ENCODE measurements at regions not wholly inside any gene's neighbourhood (a gene's known extent, or its start where the extent isn't known, plus 50 kb on each side); places are given as distances from the start of the nearest gene placed in this dataset.
"Not testable (repeated sequence)": the region's sequence is repeated elsewhere in the genome, so short reads cannot be mapped to it uniquely, and the experiment has no call there.

DNA sequence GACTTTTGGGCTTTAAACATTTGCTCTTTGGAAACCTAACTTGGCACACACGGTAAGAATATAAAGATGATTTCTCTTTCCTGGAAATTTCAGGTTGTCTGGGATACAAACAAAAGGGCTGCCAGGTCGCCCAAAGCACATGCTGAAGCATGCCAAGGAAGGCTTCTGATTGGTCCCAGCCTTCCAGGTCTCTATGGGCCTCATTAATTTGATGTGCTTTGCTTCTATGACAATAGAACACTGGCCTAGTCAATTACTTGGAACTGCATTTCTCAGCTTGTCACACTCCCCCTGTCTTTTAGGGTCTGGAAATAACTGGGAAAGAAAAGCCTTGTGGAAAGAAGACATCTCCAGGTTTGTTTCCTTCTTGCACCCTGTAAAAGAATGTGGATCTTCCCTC is 228.9 kb downstream of the ADCYAP1 start:
- DNase-seq (ENCODE audit: low read depth), result no peak

- no peak for DNase-seq (ENCODE audit: low read depth)
These were observed 243.1 kb downstream of the ADCYAP1 start for GRCh38 chr18:1147730-1148129.

DNA sequence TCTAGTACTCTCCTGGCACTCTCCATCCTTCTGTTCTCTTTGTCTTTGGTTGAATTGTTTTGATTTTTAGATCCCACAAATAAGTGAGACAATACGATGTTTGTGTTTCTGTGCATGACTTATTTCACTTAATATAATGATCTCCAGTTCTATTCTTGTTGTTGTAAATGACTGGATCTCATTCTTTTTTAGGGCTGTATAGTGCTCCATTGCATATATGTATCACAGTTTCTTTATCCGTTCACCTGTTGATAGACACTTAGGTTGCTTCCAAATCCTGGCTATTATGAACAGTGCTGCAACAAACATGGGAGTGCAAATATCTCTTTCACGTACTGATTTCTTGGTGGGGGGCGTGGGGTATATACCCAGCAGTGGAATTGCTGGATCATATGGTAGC is 245.0 kb downstream of the ADCYAP1 start:
- DNase-seq (ENCODE audit: low read depth), result no peak

- DNase-seq (ENCODE audit: low read depth), result no peak
These were observed 245.7 kb downstream of the ADCYAP1 start for GRCh38 chr18:1150344-1150743.

- DNase-seq (ENCODE audit: low read depth), result not testable (repeated sequence)
These were observed 248.3 kb downstream of the ADCYAP1 start for GRCh38 chr18:1152958-1153357.

DNA sequence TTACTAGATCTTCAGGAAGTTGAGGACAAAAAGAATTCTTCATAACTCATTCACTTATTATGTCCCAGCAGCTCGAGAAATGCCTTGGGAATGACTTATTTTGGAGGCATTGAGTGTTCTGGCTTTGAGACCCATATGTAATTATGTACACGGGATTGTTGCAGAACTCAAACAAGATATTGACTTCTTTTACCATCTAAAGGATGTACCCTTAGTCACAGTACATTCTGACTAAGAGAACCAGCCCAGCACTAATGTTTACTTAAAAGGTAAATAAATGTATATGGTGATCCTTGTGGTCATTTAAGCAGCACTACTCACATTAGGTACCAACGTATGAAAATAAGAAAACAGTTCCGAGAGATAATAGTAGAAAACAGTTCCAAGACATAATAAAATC is 268.9 kb downstream of the ADCYAP1 start:
- no peak for DNase-seq (ENCODE audit: low read depth)

DNA sequence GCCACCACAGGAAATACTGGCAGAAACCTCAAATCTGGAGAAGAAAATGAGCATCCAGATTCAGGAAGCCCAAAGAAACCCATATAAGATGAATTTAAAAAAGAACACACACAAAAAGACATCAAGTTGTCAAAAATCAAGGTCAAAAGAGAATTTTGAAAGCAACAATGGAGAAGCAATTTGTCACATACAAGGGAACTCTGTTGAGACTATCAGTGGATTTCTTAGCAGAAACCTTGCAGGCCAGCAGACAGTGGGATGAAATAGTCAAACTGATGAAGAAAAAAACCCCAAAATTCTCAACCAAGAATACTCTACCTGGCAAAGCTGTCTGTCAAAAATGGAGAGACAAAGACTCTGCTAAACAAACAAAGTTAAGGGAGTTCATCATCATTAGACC is 272.6 kb downstream of the ADCYAP1 start:
- no peak for DNase-seq (ENCODE audit: low read depth)

DNA sequence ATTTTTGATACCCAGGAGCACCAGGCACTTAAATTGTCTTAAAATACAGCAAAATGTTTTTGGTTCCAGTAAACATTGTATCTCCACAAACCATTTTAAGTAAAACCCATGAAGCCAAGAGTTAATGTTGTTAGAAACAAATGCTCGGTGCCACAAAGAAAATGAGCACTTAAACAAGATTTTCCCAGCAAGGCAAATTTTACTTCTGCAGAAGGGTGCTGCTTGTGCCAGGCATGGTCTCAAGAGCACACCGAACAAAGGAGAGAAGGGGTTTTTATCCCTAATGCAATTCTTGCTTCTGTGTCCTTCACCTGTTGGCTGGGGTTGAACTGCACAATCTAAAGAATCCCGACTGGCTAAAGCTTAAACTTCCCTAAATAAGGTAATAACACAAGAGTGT is 286.7 kb downstream of the ADCYAP1 start:
- no peak for DNase-seq (ENCODE audit: low read depth)

GRCh38 chr18:1213126-1213525 is 308.5 kb downstream of the ADCYAP1 start:
- DNase-seq (ENCODE audit: low read depth), result no peak

DNA sequence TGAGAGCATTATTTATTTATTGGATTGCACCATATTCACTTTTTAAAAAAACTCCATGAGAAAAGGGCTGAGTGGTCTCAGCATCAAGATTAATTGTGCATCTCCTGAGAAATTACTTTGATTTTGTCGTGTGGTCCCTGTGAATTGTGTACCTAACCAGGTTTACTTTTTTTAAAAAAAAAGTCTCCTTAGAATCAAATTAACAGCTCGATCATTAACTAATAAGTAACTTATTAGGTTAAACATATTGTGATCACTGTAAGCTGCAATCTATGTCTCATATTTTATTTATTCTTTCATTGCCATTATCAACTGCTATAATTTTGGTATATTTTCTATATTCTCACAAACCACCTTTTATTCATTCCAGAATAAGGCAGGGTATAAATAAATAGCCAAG is 318.2 kb downstream of the ADCYAP1 start:
- DNase-seq (ENCODE audit: low read depth), result no peak

DNA sequence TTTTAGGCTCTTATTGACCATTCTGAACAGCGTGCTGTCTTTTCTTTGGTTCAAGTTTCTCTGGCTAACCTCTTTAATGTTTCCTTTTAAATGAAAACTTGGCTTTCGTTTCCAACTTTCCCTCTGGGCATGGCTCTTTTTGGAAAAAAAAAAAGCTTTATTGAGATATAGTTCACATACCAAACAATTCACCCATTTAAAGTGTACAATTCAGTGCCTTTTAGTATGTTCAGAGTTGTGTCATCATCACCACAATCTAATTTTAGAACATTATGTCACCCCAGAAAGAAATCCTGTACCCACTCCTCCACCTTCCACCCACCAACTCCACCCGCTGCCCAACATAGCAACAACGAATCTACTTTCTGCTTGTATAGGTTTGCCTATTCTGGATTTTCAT is 322.4 kb downstream of the ADCYAP1 start:
- DNase-seq (ENCODE audit: low read depth), result no peak

DNA sequence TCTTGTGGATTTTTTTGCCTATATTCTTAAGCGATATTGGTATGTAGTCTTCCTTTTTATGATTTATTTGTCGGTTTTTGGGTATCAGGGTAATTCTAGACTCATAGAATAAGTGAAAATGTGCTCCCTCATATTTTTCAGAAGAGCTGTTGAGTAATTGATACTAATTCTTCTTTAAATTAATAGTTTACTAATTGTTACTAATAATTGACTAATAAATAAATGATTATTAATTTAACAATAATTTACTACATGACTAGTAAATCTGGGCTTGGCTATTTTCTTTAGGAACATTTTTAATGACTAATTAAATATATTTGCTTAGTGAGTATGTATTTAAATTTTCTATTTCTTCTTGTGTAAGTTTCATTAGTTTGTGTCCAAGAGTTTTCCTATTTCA is 325.0 kb downstream of the ADCYAP1 start:
- DNase-seq (ENCODE audit: low read depth), result no peak

GRCh38 chr18:1232867-1233266 is 328.2 kb downstream of the ADCYAP1 start:
- DNase-seq (ENCODE audit: low read depth), result no peak

DNA sequence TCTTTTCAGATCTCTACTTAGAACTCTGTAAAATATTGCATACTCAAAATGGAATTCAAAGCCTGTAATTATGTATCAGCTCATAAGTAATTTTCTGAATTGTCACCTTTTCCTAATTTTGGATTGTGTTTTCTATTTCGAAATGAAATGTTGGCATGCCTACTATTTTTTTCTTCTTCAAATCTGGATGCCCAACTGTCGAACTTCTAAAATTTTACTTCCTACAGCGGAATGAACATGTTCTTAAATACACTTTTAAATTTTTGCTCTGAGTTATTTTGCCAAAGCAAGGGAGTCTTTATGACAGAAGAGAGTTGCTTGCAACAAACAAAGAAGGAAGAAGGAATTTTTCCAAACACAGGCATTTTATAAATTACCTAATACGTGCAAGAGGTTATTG is 336.0 kb downstream of the ADCYAP1 start:
- no peak for DNase-seq (ENCODE audit: low read depth)

DNA sequence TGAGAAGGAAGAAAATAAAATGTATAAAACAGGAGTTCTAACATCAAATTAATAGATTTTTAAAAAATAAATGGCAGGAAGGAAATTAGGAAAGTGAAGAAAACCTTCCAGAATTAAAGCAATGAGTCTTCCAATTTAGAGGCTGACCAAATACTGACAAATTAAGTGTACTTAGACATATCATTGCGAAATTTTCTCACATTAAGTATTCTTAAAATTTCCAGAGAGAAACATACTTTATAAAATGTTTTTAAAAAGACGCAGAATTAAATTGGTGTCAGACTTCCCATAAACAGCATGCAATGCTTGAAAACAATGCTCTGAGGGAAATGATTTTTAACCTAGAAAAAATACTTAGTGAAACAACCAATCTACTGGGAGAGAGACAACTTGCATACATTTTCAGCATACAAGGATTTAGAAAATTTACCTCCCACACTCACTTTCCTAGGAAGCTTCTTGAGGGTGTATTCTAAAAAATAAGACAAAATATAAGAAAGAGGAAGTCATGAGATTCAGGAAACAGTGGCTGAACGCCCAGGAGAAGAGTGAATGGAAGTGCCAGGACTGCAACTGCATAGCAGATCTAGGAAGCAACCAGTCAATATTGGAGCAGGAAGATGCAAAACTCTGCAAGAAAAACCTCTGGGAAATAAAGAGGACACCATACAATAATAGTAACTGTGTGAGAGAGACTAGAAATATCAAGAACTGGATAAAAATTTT is 339.9 kb downstream of the ADCYAP1 start:
- DNase-seq (ENCODE audit: low read depth), result no peak

GRCh38 chr18:1246827-1247226 is 342.2 kb downstream of the ADCYAP1 start:
- no peak for DNase-seq (ENCODE audit: low read depth)

DNA sequence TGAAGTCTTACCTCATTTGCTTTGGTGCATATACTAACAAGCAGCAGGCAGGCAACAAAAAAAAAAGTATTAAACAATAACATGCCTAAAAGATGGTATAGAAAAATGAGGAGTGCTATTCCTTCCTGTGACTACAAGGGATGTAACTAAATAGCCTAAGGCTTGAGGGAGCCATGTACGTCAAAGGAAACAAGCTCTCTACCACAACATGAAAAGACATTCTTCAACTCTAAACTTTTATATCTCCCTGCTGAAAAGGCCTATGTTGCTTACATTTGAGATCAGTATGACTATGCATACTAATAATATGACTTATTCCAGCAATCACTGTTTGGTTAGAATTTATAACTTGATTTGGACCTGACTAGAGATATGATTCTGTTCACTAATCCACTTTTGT is 347.9 kb downstream of the ADCYAP1 start:
- DNase-seq (ENCODE audit: low read depth), result no peak

DNA sequence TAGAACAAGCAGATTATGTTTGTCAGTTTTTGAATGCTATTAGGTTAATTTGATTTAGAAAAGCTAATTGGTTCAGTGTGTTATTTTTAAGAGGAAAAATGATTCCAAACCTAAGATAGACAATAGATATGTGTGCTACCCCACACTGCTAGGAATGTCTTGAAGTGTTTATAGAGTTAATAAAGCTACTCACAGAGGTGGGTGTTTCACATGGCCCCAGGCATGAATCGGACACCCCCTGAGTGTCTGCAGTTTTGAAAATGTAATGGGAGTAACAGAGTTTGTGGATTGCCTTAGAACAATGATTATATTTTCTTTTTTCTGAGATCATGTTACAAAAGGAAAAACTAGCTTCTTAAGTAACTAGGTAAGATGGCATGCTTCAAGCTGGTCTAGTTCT is 348.3 kb downstream of the ADCYAP1 start:
- no peak for DNase-seq (ENCODE audit: low read depth)

DNA sequence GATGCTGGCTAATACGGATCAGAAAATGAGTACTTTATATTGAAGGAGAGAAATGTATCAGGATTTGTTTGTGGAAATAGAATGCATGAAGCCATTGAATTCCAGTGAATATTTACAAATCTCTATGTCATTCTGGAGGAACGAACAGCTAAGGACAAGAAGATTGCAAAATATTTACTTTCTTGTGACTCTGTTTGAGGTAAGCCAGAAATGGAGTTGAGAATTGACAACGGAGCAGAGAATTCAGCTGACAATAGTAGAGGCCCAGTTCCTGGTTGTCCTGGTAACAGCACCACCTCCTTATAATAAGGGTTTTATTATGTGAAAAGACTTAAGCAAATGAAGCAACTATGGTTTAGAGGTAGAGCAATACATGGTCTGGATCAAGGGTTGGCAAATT is 349.2 kb downstream of the ADCYAP1 start:
- DNase-seq (ENCODE audit: low read depth), result no peak

DNA sequence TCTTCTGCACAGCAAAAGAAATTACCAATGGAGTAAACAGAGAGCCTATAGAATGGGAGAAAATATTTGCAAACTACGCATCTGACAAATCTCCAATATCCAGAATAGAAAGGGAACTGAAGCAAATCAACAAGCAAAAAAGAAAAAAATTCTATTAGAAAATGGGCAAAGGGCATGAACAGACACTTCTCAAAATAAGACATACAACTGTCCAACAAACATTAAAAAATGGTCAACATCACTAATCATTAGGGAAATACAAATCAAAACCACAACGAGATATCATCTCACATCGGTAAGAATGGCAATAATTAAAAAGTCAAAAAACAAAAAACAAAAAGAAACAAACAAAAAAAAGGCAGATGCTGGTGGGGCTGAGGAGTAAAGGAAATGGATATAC is 356.4 kb downstream of the ADCYAP1 start:
- DNase-seq (ENCODE audit: low read depth), result no peak

DNA sequence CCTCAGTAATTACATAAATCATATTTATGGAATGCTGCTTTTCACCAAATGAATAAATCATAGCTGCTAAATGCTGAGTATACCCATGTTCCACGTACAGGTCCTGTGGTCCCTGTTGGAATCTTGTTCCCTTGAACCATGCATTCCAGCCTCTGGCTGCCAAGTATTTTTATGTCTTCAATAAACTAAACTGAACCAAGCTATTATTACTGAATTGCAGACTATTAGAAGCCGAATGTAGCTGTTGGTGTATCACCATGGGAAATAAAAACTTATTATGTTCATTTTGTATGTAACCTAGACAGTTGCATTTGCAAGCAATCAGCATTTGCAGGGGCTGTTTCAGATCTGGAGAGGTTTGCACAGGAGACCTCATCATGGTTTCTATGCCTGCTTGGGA is 362.4 kb downstream of the ADCYAP1 start:
- no peak for DNase-seq (ENCODE audit: low read depth)

DNA sequence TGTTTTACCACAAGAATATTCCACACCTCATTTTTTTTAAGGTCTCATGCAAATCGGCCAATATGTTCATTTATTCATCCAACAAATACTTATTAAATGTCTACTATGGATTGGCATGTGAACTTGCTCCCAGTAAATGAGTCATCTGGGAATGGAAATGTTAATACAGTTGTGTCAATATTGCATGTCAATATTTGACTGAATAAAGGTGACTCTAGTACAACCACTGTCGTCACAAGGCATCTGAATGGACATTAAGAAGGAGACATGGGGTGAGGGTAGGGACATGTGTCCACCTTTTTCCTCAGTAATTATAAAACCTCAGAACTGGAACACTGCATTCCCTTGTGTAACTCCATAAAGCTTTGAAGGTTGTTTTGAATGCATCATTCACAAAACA is 365.4 kb downstream of the ADCYAP1 start:
- no peak for DNase-seq (ENCODE audit: low read depth)

- no peak for DNase-seq (ENCODE audit: low read depth)
These were observed 368.8 kb downstream of the ADCYAP1 start for GRCh38 chr18:1273469-1273868.

- no peak for DNase-seq (ENCODE audit: low read depth)
These were observed 387.5 kb downstream of the ADCYAP1 start for GRCh38 chr18:1292167-1292566.

- DNase-seq (ENCODE audit: low read depth), result no peak
These were observed 389.6 kb downstream of the ADCYAP1 start for GRCh38 chr18:1294229-1294628.

All from activated gamma-delta T cell treated with anti-CD3 and anti-CD28 coated beads, Interleukin-2, amount 50 U/mL, for 16 hours (primary cell).